Activated naive CD4-positive, alpha-beta T cell treated with anti-CD3 and anti-CD28 coated beads, Interleukin-2, amount 10 ng/mL, durations not matched to agents 7 days and 5 days (primary cell): ENCODE measurements at regions not wholly inside any gene's neighbourhood (a gene's known extent, or its start where the extent isn't known, plus 50 kb on each side); places are given as distances from the start of the nearest gene placed in this dataset.

Source experiments
- CTCF ChIA-PET: fragments of 350-600 bp; sonication (Branson Sonifier 250); formaldehyde crosslinking; loops from one replicate; lab custom pipeline; 2021; ENCODE audit warnings: antibody characterized with exemption; lab: Charles Lee
- DNase-seq: peaks from one replicate; pipeline ENCODE4 v3.0.0-alpha.2; 2020
- H3K27ac Mint-ChIP-seq: one replicate; pipeline ENCODE4 v1.8.0; 2021; ENCODE audit warnings: mild to moderate bottlenecking, moderate library complexity, mixed read lengths
- H3K27me3 Mint-ChIP-seq: one replicate; pipeline ENCODE4 v1.8.0; 2021; ENCODE audit warnings: mild to moderate bottlenecking, mixed read lengths
- H3K36me3 Mint-ChIP-seq: one replicate; pipeline ENCODE4 v1.8.0; 2021; ENCODE audit warnings: mixed read lengths
- H3K4me1 Mint-ChIP-seq: one replicate; pipeline ENCODE4 v1.8.0; 2021; ENCODE audit warnings: mixed read lengths
- H3K4me3 Mint-ChIP-seq: one replicate; pipeline ENCODE4 v1.8.0; 2021; ENCODE audit warnings: mild to moderate bottlenecking, moderate library complexity, mixed read lengths
- H3K9me3 Mint-ChIP-seq: one replicate; pipeline ENCODE4 v1.8.0; 2021; ENCODE audit warnings: mixed read lengths

DNA sequence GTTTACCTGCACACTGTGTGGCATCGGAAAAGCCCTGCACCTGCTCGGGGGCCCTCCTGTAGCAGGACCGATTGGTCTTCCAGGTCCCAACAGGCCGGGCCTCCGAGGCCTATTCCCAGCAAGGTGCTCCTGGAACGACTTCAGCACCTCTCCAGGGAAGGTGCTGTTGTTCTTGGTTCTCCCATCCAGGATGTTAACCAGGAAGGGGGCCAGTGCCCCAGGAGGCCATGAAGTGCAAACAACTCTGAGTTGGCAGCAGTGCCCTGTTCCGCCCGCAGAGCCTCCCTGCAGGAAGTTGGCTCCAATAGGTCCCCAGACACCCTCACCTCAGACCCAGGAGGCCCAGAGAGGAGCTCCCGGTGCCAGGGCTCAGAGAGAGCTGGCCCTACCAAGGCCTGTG lies 64.0 kb upstream of the DUSP5 start:
- peaks cover 8% of the 10 kb centered on the region for H3K9me3 Mint-ChIP-seq
- CTCF ChIA-PET = interaction anchor here (1.3 kb wide), 1 partner anchor 116 kb away, joined by 4 read pairs; no protein-coding TSS in a partner anchor
- peak; percentile 11 for DNase-seq

DNA sequence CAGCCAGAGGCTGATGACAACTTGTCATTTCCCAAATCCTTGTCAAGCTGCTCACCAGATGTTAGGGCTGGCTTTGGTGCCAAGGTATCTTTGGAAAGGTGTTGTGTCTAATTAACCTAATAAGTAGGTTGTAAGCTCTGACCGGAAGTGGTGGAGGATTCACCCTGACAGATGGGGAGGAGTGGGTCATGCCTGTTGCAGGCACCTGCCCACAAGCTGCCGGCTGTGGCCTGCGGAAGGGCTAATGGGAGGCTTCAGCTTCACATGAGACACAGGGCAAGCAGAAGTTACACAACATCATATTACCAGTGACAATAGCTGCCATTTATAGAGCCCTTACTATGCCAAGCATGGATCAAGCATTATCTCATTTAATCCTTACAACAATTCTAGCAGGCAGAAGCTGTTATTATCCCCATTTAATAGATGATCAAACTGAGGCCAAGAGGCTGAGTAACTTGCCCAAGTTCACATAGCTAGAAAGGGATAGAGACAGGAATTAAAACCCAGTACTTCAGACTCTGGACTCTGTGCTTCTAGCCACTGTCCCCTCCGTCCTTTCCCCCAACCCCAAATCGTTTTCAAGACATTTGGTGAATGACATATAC lies 63.1 kb upstream of the DUSP5 start:
- H3K9me3 Mint-ChIP-seq = peaks cover 8% of the 10 kb centered on the region
- no peak overlapping the region for H3K27ac Mint-ChIP-seq
- H3K27me3 Mint-ChIP-seq = peaks cover 17% of the 10 kb centered on the region
- peaks cover 7% of the 10 kb centered on the region for H3K4me1 Mint-ChIP-seq
- CTCF ChIA-PET = interaction anchor here (1.3 kb wide), 1 partner anchor 115 kb away, joined by 4 read pairs; no protein-coding TSS in a partner anchor
- no peak overlapping the region for H3K4me3 Mint-ChIP-seq
- DNase-seq = no peak
- no peaks in the 10 kb centered on the region for H3K36me3 Mint-ChIP-seq

More for the DNA sequence above, 64.0 kb upstream of the DUSP5 start:
- no peak overlapping the region for H3K27ac Mint-ChIP-seq
- peaks cover 21% of the 10 kb centered on the region for H3K27me3 Mint-ChIP-seq
- no peaks in the 10 kb centered on the region for H3K36me3 Mint-ChIP-seq
- no peak overlapping the region for H3K4me3 Mint-ChIP-seq
- peaks cover 7% of the 10 kb centered on the region for H3K4me1 Mint-ChIP-seq

DNA sequence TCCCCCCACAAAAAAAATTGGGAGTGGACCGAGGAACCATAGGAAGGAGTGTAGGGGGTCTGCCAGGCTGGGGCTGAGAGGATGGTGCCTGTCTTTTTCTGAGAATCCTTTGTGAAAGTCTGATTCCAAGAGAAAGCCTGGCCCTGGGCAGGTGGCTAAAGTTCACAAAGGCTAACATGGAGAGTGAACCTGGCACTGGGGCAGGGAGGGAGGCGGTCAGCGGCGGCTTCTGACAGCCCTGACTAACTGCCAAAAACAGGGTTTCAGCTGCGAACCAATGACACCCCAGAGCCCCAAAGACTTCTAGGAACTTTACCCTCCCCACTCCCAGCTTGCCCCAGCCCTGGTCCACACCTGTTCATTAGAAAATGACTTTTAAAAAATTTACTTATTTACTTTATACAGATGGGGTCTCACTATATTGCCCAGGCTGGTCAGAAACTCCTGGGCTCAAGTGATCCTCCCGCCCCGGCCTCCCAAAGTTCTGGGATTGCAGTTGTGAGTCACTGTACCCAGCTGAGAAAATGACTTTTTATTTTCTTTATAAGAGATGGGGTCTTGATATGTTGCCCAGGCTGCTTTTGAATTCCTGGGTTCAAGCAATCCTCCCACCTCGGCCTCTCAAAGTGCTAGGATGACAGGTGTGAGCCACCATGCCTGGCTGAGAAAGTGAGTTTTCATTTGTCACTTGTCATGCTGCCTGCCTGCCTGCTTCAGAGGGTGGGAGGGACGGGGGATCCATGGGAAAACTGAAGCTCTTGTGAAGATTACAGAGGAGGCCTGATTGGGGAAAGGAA lies 61.0 kb upstream of the DUSP5 start:
- peaks cover 5% of the 10 kb centered on the region for H3K4me1 Mint-ChIP-seq
- CTCF ChIA-PET = interaction anchor here (1.1 kb wide), 1 partner anchor 15 kb away, joined by 3 read pairs; no protein-coding TSS in a partner anchor
- H3K4me3 Mint-ChIP-seq = no peak overlapping the region
- H3K27me3 Mint-ChIP-seq = peaks cover 8% of the 10 kb centered on the region
- H3K27ac Mint-ChIP-seq = no peak overlapping the region
- peaks cover 8% of the 10 kb centered on the region for H3K9me3 Mint-ChIP-seq
- DNase-seq = no peak
- no peaks in the 10 kb centered on the region for H3K36me3 Mint-ChIP-seq

DNA sequence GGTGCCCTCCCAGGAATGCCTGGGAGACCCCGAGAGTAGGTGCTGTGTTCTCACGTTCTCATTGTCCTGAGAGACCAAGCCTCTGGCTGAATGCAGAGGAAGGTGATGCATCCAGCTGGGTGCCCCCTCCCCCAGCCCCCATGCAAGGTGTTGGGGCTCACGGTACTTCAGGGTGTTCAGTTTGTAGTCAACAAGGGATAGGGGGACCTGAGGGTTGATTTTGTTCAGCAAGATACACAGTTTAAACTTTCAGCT lies 60.4 kb upstream of the DUSP5 start:
- Mint-ChIP-seq H3K27me3 (peaks cover 4% of the 10 kb centered on the region), H3K9me3 (peaks cover 8% of the 10 kb centered on the region), H3K27ac (no peak overlapping the region), H3K4me3 (no peak overlapping the region), H3K36me3 (no peaks in the 10 kb centered on the region), H3K4me1 (peaks cover 7% of the 10 kb centered on the region)
- CTCF ChIA-PET = no interaction called here
- DNase-seq = peak; percentile 8

DNA sequence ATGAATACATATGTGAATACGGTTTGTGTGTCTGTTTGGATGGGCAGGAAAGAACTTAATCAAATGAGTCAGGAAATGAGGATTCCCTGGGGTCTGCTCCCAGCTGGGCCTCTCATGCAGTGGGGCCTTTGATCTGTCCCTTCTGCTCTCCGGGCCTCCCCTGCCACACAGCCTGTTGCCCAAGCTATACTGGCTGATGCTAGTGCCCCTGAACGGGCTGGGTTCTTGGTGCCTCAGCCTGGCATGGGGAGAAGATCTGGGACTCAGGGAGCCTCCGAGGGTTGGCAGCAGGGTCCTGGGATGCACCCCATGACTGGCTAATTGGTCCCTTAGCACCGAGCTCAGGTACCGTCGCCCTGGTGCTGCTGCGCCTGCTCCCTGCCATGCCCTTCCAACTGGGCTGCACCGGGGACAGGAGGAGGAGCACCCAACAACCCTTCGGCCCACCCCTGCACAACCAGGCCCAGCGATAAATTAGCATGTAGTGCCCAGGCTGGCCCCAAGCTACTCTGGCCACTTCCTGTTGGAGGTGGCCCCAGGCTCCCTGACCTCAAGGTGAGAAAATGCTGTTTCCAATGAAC lies 59.9 kb upstream of the DUSP5 start:
- no peak overlapping the region for H3K27ac Mint-ChIP-seq

DNA sequence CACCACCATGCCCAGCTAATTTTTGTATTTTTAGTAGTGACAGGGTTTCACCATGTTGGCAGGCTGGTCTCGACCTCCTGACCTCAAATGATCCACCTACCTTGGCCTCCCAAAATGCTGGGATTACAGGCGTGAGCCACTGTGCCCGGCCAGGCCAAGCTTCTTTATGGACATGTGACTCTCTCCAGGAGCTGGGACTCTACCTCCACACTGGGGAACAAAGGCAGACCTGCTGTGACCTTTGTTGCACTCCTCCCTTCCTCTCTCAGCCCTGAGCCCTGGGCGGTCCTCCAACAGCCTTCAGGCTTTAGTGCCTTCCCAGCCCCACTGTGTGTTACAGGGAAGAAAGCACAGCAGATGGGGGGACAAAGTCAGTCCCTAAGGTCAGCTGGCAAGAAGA lies 55.0 kb upstream of the DUSP5 start:
- peaks cover 8% of the 10 kb centered on the region for H3K4me1 Mint-ChIP-seq
- CTCF ChIA-PET = no interaction called here
- H3K9me3 Mint-ChIP-seq = no peaks in the 10 kb centered on the region
- no peak overlapping the region for H3K4me3 Mint-ChIP-seq
- peaks cover 22% of the 10 kb centered on the region for H3K27me3 Mint-ChIP-seq
- DNase-seq = no peak
- no peaks in the 10 kb centered on the region for H3K36me3 Mint-ChIP-seq
- no peak overlapping the region for H3K27ac Mint-ChIP-seq

More for the DNA sequence above, 59.9 kb upstream of the DUSP5 start:
- H3K36me3 Mint-ChIP-seq = no peaks in the 10 kb centered on the region
- DNase-seq = peak; percentile 12
- peaks cover 8% of the 10 kb centered on the region for H3K4me1 Mint-ChIP-seq
- CTCF ChIA-PET = no interaction called here
- no peak overlapping the region for H3K4me3 Mint-ChIP-seq
- H3K9me3 Mint-ChIP-seq = peaks cover 6% of the 10 kb centered on the region
- peaks cover 4% of the 10 kb centered on the region for H3K27me3 Mint-ChIP-seq

DNA sequence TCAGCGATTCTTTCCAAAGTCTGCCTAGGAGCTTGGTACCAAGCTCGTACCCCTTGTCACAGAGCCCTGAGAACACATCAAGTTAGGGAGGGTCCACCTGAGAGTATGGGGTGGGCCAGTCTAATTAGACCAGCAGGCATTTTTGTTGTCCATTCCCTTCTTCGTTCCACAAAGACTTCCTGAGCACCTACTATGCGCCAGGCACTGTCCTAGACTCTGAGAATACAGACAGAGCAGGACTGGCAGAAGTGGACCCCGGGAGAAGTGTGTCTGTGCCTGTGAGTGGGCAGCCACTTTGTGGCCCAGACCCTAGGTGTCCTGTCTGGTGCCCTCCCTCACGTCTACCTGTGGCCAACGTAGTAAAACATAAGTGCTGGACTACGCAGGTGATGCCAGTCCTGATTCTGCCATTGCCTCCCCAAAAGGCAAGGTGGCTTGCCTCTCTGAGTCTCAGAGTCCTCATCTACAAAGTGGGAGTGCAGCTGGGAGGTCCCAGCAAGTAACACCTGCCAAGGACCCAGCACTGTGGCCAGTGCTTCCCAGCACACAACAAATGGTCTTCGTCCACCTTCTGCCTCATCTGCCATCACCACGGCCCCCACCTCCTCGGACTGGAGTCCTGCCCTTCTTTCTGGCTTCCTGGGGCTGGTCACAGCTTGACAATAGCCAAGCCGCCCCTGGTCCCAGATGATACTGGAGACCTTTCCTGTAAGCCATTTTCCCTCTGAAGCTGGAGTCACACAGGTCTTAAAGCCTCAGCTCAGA lies 54.3 kb upstream of the DUSP5 start:
- no peak for DNase-seq
- Mint-ChIP-seq H3K4me3 (no peak overlapping the region), H3K27ac (no peak overlapping the region), H3K9me3 (no peaks in the 10 kb centered on the region), H3K36me3 (no peaks in the 10 kb centered on the region), H3K4me1 (peaks cover 8% of the 10 kb centered on the region), H3K27me3 (peaks cover 26% of the 10 kb centered on the region)
- CTCF ChIA-PET = interaction anchor here (0.6 kb wide), 1 partner anchor 49 kb away, joined by 3 read pairs; no protein-coding TSS in a partner anchor

DNA sequence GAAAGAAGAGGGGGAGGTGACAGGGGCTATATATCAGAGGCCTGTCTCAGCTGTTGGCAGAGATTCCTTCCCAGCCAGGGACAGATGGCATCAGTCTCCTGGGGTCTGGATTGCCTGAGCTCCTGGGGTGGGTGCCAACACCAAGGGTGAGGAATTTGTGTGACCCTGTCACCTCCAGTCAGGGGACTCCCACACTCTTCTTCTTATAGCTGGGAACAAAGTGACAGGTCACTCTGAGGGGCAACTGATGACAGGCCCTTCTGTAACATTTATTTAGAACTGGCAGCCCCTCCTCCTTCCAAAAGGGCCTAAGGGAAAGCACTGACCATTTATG lies 53.7 kb upstream of the DUSP5 start:
- CTCF ChIA-PET = interaction anchor here (0.6 to 0.7 kb wide), 2 partner anchors 11 to 48 kb away, joined by 3 read pairs; no protein-coding TSS in a partner anchor
- no peak for DNase-seq
- H3K36me3 Mint-ChIP-seq = no peaks in the 10 kb centered on the region
- H3K4me1 Mint-ChIP-seq = peaks cover 8% of the 10 kb centered on the region
- no peak overlapping the region for H3K4me3 Mint-ChIP-seq
- H3K27me3 Mint-ChIP-seq = peaks cover 26% of the 10 kb centered on the region
- no peaks in the 10 kb centered on the region for H3K9me3 Mint-ChIP-seq
- H3K27ac Mint-ChIP-seq = no peak overlapping the region

DNA sequence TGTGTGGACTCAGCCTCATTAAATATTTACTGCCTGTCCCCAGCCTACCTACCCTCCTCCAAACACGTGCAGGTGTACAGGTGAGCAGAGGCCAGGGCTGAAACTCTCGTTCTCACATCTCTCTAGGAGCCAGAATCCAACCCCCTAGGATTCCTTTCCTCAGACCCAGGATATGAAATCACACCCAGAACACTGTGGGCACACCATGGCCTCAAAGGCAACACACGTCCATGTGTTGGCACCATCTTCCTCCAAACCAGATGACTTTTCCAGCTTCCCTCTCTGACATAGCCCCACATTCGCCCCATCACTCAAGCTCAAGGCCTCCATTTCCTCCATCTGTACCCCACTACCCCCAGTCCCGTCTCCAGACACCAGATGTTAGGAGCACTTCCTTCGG lies 51.8 kb upstream of the DUSP5 start:
- DNase-seq = no peak
- CTCF ChIA-PET = no interaction called here
- peaks cover 8% of the 10 kb centered on the region for H3K4me1 Mint-ChIP-seq
- H3K36me3 Mint-ChIP-seq = no peaks in the 10 kb centered on the region
- peaks cover 38% of the 10 kb centered on the region for H3K27me3 Mint-ChIP-seq
- H3K27ac Mint-ChIP-seq = no peak overlapping the region
- H3K4me3 Mint-ChIP-seq = no peak overlapping the region
- H3K9me3 Mint-ChIP-seq = no peaks in the 10 kb centered on the region

DNA sequence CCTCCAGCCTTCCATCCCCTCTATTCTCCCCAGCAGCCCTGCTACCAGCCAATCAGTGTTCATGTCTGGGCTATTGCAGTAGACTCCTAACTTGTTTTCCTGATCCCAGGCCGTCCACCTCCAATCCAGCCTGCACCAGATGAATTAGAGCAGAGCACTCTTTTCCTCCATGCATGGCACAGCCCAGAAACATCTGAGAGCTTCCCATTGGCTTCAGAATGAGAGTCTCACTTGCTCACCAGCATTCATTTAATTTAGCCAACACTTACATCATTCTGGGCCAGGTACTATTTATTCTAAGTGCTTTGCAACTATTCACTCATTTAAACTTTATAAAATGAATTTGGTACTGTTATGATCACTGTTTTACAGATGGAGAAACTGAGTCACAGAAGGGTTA lies 51.4 kb upstream of the DUSP5 start:
- Mint-ChIP-seq H3K27me3 (peaks cover 41% of the 10 kb centered on the region), H3K4me3 (no peak overlapping the region), H3K36me3 (no peaks in the 10 kb centered on the region), H3K4me1 (peaks cover 8% of the 10 kb centered on the region), H3K27ac (no peak overlapping the region), H3K9me3 (no peaks in the 10 kb centered on the region)
- DNase-seq = no peak
- CTCF ChIA-PET = no interaction called here

DNA sequence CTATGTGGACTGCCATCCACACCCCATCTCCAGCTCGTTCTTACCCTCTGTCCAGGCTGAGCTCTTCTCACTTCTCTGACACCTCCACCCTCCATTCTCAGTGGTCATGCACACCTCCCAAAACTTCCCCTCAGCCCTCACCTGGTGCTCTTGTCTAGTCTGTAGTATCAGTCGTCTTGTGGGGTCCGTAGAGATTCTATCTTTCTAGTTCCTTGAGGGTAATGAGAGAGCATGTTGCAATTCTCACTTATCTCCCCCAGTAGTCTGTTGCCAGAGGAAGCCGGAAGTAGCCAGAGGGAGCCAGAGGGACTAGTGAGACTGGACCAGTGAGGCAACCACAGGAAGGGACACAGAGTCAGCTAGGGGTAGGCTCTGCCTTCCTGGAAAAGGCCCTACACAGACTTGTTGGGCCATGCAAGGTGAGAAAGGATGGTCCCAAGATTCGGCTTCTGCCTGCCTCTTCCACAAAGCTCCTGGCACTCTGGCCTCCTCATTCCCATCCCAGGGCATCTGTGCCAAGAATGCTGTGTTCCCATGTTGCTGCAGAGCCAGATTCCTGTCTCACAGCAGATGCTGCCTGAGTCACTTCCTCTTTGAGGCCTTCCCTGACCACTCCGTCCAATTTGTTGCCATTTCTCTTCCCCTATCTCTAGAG lies 50.6 kb upstream of the DUSP5 start:
- Mint-ChIP-seq H3K4me1 (peaks cover 3% of the 10 kb centered on the region), H3K27ac (no peak overlapping the region), H3K9me3 (no peaks in the 10 kb centered on the region), H3K27me3 (peaks cover 46% of the 10 kb centered on the region), H3K4me3 (no peak overlapping the region), H3K36me3 (no peaks in the 10 kb centered on the region)
- CTCF ChIA-PET = no interaction called here
- DNase-seq = no peak

DNA sequence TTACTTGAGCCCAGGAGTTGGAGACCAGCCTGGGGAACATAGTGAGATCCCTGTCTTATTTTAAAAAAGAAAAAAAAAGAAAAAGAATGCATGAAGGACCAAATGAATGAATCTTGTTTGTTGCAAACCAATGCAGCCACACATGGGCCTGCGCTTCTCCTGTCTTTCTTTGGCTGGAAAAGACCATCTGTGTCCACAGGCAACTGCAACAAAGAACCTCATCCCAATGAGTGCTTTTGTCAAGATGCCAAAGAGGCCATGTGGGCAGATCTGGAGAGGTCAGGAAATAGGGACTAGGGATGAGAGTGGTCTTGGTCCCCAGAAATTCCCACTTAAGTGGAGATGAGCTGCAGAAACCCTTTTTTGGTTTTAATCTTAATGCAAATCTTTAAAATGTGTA lies 49.8 kb upstream of the DUSP5 start:
- no peak for DNase-seq
- CTCF ChIA-PET = no interaction called here
- Mint-ChIP-seq H3K27ac (no peak overlapping the region), H3K9me3 (no peaks in the 10 kb centered on the region), H3K4me3 (no peak overlapping the region), H3K27me3 (peaks cover 50% of the 10 kb centered on the region), H3K36me3 (no peaks in the 10 kb centered on the region), H3K4me1 (no peaks in the 10 kb centered on the region)
